ENCODE measurements at regions not wholly inside any gene's neighbourhood (a gene's known extent, or its start where the extent isn't known, plus 50 kb on each side); places are given as distances from the start of the nearest gene placed in this dataset.

- TF ChIP-seq, protein P1, sequence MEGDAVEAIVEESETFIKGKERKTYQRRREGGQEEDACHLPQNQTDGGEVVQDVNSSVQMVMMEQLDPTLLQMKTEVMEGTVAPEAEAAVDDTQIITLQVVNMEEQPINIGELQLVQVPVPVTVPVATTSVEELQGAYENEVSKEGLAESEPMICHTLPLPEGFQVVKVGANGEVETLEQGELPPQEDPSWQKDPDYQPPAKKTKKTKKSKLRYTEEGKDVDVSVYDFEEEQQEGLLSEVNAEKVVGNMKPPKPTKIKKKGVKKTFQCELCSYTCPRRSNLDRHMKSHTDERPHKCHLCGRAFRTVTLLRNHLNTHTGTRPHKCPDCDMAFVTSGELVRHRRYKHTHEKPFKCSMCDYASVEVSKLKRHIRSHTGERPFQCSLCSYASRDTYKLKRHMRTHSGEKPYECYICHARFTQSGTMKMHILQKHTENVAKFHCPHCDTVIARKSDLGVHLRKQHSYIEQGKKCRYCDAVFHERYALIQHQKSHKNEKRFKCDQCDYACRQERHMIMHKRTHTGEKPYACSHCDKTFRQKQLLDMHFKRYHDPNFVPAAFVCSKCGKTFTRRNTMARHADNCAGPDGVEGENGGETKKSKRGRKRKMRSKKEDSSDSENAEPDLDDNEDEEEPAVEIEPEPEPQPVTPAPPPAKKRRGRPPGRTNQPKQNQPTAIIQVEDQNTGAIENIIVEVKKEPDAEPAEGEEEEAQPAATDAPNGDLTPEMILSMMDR (conservative IDR thresholded peaks at IDR 0.05; ENCODE audit: low read depth, low read length): no peak
- H3K4me3 ChIP-seq (ENCODE audit: low read length): no peak overlapping the region
Measured at GRCh38 chr5:88489364-88489763, 220.7 kb upstream of the TMEM161B start.

DNA sequence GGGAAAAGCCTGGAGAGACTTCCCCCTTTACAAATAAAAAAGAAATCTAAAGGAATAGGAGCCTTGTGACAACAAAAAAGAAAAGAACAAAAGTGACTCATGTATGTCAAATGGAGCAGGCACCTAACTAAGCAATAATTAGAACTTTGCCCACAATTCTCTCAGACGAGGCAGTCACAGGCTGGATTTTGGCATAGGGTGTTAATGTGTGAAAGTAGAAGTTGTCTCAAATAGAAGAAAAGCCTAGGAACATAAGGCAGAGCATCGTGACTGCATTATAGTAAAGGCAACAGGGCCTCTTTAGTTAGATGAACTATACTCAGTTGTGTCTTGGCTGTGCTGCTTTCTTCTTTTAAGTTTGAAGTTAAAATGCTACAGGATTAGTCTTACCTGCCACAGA lies 219.9 kb upstream of the TMEM161B start:
- TF ChIP-seq, protein P1 (conservative IDR thresholded peaks at IDR 0.05; ENCODE audit: low read depth, low read length): no peak
- no peak for DNase-seq (ENCODE audit: low read depth)
- no peak overlapping the region for H3K4me3 ChIP-seq (ENCODE audit: low read length)

More at GRCh38 chr5:88489364-88489763, 220.7 kb upstream of the TMEM161B start:
- DNase-seq (ENCODE audit: low read depth): no peak

- TF ChIP-seq, protein P1 (conservative IDR thresholded peaks at IDR 0.05; ENCODE audit: low read depth, low read length): no peak
- no peak overlapping the region for H3K4me3 ChIP-seq (ENCODE audit: low read length)
- DNase-seq (ENCODE audit: low read depth): no peak
Measured at GRCh38 chr5:88488130-88488529, 219.5 kb upstream of the TMEM161B start.

DNA sequence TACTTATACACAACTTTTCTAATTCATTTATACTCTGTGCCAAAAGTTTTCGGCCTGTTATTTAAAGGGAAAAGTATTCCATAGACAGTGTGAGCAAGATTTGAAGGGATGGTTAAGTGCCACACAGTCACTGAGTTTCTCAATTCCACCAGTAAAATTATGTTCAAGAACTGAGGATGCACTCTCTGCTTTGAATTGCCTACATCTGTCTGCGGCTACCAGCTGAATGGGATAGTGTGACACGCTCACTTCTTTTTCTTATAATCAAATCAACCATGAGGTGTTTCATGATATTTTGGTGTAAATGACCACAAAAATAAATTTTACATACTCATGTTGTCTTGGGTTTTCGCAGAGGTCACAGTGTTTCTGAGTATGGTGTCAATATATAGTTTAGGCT lies 218.4 kb upstream of the TMEM161B start:
- DNase-seq (ENCODE audit: low read depth): no peak
- TF ChIP-seq, protein P1 (conservative IDR thresholded peaks at IDR 0.05; ENCODE audit: low read depth, low read length): no peak
- no peak overlapping the region for H3K4me3 ChIP-seq (ENCODE audit: low read length)

GRCh38 chr5:88486431-88486830 lies 217.8 kb upstream of the TMEM161B start:
- TF ChIP-seq, protein P1 (conservative IDR thresholded peaks at IDR 0.05; ENCODE audit: low read depth, low read length): no peak
- H3K4me3 ChIP-seq (ENCODE audit: low read length): no peak overlapping the region
- no peak for DNase-seq (ENCODE audit: low read depth)

- DNase-seq (ENCODE audit: low read depth): no peak
- H3K4me3 ChIP-seq (ENCODE audit: low read length): no peak overlapping the region
- TF ChIP-seq, protein P1 (conservative IDR thresholded peaks at IDR 0.05; ENCODE audit: low read depth, low read length): no peak
Measured at GRCh38 chr5:88485531-88485930, 216.9 kb upstream of the TMEM161B start.

DNA sequence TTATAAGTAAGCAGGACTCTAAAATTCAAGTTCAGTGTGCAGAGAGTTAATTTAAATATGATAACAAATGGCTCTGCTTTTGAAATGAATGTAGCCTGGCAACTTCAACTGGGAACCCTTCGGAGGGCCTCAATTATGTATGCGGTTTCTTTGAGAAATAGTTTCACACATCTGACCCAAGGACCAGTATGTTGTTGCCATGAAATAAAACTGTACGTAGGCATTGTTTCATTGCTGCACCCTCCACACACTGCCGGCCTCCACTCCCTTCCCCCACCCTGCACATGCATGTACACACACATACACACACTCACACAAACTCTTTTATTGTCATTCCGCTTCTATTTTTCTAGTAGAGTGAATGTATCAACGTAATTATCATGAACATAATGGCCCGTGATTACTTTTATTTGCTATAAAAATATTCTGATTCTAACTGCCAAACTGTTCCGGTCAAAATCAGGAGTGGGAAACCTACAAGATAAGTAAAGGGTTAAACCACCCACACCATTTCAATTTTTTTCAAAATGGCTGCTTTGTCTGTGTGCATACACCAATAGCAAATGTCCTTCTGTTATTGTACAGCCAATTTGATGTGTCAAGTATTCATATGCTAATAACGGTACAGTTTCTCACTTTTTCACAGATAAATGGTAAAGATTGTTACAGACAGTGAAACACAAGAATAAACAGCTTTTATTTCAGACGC lies 215.5 kb upstream of the TMEM161B start:
- TF ChIP-seq, protein P1 (conservative IDR thresholded peaks at IDR 0.05; ENCODE audit: low read depth, low read length): no peak
- H3K4me3 ChIP-seq (ENCODE audit: low read length): no peak overlapping the region
- DNase-seq (ENCODE audit: low read depth): no peak

Data from retinal pigment epithelial cell (primary cell).